ENCODE measurements at regions not wholly inside any gene's neighbourhood (a gene's known extent, or its start where the extent isn't known, plus 50 kb on each side); places are given as distances from the start of the nearest gene placed in this dataset.

DNA sequence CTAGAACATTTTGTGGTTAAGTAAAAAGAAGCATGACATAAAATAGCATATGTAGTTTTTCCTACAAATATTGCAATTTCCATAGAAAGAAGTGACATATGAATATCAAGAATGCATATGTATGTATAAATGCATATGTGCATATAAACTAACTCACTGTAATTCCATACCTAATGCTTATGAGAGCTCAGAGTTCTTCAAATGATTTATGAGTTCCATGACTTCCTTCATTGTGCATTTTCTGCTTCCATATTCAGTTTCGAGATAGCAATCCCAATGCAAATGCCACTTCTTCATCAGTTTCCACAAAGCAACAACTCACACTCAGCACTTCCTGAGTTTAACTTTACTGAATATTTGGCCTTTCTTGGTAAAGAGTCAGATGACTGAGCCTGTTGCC is 1744.3 kb upstream of the MIR17HG start:
- no peak for DNase-seq (ENCODE audit: low read depth)

DNA sequence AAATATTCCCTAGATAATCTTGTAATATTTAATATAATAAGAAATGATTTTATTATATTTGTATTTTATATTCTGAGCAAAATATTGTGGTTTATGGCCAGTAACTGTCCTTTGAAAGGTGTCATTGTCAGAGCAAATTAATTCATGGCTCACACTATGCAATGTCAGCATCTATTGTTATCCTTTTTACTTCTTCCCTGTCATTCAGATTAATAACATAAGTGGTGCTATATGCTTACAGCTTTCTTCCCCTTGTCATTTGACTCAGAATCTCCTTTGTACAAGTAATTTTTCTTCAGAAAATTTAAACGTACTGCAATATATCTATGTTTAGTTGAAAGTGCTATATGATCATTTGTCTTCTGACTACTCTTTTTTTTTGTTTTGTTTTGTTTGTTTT is 1738.2 kb upstream of the MIR17HG start:
- no peak for DNase-seq (ENCODE audit: low read depth)

DNA sequence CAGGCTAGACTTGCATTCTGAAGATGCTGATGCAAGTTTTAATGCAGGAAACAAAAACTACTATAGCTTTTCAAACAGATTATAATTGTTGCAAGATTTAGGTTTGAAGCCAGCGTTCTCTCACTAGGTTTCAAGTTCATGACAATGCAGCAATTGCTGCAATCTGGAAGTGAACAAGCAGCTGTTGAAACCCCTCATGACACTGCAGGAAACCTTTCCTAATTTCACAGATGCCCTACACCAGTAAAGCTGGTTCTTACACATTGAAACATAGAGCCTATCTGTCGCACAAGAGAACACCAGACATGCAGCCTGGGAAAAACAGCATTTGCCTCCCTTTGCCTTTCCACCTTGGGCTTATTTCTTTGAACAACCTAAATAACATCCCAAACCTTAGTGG is 1737.2 kb upstream of the MIR17HG start:
- no peak for DNase-seq (ENCODE audit: low read depth)

DNA sequence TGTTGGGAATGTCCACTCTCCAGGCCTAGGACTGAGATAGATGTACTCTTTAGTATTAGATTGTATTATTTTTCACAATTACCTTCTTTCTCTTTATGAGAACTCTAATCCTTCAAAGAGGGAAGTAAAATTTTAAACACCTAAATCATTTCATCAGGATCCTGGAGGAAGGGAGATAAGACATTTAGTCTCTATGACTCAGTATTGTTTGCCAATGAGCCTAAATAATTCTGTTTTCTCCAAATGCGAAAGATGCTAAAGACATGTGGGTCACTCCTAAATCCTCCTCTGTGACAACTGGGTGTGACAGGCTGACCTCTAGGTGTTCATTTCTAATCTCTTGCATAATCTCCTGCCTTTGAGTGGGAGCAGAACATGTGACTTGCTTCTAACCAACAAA is 1736.6 kb upstream of the MIR17HG start:
- DNase-seq (ENCODE audit: low read depth) = no peak

DNA sequence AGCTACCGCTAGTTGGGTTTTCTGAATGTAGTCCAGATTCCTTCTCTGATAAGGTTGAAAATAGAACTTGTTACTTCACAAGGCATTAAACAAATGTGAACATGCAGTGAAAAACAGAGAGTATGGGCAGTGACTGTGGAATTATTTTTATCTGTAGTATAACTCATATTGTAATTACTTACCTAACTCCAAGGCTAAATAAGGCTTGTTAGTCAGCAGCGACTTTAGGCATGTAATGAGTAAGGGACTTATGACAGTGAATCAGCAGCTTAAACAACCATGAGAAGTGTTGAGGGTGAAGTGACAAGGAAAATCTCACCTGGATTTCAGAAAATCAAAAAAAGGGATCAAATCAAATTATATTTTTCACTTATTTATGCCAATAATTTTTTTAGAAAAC is 1719.5 kb upstream of the MIR17HG start:
- DNase-seq (ENCODE audit: low read depth) = no peak

DNA sequence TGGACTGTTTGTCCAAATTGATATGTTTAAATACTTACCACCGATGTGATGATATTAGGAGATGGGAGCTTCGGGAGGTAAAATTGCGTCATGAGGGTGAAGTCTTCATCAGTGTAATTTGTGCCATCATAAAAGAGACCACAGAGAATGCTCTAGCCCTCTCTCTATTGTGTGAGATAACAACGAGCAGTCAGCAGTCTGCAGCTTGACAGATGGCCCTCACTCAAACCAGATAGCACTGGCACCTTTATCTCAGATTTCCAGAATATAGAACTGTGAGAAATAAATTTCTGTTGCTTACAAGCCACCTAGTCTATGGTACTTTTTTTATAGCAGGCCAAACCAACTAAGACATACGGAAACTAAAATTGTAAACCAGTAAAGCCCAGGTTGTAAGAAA is 1718.9 kb upstream of the MIR17HG start:
- no peak for DNase-seq (ENCODE audit: low read depth)

DNA sequence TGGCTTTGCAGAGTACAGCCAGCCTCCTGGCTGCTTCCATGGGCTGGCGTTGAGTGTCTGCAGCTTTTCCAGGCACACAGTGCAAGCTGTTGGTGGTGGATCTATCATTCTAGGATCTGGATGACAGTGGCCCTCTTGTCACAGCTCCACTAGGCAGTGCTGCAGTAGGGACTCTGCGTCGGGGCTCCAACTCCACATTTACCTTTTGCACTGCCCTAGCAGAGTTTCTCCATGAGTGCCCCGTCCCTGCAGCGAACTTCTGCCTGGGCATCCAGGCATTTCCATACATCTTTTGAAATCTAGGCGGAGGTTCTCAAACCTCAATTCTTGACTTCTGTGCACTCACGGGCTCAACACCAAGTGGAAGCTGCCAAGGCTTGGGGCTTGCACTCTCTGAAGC is 1697.3 kb upstream of the MIR17HG start:
- no peak for DNase-seq (ENCODE audit: low read depth)

DNA sequence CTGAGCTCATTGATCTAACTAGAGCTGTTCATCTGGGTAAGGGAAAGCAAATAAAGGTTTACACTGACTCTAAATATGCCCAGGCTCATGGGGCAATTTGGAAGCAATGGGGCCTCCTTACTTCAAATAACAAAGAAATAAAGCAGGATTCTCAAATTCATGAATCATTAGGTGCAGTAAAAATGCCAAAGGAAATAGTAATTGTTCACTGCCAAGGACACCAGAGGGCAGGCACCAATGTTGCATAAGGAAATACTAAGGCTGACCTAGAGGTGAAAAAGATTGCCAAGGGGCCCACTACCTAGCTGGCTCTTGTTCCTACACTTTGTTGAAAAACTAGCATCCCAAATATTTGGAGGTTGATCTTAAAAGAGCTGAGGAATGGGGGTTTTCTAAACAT is 1686.7 kb upstream of the MIR17HG start:
- DNase-seq (ENCODE audit: low read depth) = no peak

DNA sequence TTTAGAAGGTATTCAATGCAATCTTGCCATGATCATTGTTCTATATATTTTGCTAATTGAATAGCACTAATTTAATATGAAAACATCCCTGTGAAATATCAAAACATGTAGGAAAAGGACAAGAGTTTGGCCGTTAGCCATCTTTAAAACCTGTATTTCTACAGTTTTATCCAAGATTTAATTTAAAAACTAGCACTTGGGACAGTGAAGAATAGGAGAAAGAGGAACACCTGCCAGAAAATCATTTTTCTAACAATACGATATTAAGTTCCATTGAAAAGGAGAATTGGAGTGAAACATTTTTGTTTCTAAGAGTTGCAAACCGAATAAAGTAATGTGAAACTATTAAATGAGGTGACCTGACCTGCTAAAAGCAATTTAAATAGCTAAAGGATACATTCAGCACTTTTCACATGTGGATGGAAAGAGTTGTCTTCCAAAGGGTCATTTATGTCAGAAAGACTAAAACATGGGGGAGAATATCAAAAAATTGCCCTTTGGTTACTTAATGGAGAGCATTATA is 1673.6 kb upstream of the MIR17HG start:
- DNase-seq (ENCODE audit: low read depth) = no peak

DNA sequence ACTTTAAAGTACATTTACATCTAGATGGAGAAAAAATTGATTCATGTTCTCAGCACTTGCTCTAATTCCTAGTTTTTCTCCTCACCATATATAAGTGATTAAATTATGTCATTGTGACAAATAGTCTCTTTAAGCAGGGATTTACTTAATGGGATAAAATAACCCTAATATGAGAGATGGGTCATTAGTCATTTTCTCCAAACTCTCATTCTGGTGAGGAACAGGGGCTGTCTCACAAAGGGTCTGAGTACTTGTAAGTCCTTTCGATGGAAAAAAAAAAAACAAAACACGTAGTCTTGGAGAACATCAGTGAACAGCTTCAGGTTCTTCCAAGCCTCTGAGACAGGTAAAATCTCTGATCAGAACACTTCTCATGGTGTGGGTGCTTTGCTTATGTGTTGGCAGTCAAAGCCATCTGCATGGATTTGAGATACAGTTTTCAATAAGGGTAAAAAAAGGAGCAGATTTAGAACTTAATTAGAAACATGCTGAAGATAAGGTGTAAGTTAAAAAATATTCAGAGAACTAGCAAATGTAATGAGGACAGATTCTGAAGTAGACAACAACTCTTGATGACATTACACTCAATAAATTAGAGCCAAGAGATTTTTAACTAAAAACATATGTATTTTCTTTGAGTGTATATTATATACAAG is 1668.9 kb upstream of the MIR17HG start:
- no peak for DNase-seq (ENCODE audit: low read depth)

DNA sequence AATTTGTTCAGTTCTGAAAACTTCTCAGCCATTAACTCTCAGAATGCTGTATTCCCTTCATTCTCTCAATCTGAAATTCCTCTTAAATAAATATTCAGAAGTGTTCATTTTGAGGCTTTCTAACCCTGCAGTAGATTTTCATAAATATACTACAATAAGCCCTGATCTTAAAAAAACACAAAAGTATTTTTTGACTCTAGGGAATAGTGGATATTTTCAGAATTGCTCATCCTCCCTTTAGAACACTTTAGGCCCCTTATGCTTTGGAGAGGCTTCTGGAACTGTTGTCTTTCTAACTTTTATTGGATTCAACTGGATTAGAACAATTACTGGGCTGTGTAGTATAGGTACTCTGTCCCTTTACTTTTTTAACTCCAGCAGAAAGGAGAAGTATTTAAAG is 1662.6 kb upstream of the MIR17HG start:
- no peak for DNase-seq (ENCODE audit: low read depth)

DNA sequence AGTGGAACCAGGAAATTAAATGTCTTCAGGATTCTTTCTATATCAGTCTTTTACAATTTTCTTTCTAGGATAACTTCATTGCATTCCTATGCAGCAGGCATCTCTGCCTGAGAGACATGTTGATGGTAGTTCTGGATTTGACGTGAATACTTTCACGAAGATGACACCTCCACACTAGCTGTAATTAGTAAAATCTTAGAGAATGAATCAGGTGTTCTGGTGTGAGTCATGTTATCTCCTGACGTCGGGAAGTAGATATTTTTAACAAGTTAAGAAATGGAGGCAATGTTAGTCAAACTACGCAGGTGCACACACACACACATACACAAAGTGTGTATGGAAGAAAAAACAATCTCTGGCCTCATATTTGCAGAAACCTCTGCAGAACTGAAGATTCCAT is 1661.3 kb upstream of the MIR17HG start:
- no peak for DNase-seq (ENCODE audit: low read depth)

DNA sequence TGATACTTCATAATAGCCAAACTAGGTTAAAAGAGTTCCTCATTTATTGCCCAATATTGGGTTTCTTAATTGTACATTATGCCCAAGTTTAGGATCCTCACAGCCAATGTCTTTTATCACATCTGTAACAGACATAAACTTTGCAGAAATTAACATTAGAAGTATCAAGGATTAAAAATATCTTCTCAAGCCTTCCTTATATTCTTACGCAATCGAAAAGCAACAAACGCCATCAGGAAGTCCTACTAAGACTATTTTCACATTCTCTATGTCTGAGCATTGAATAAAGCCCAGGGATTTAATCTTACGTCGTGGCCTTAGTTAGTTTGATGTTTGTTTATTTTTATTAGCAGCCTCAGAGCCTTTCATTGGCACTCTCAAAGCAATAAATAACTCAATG is 1660.4 kb upstream of the MIR17HG start:
- no peak for DNase-seq (ENCODE audit: low read depth)

DNA sequence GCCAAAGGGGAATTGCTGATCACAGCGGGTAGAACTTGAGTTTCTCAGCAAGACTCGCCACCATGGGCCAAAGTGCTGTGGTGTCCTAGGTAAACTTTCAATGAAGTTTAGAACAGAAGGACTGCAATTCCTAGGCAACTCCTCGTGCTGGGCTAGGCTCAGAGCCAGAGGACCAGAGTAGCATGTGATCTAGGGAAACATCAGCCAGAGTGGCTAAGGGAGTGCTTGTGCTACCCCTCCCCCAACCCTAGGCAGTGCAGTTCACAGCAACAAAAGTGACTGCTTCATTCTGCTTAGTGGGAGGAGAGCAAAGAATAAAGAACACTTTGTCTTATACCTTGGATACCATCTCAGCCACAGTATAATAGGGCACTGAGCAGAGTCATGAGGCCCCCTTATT is 1658.6 kb upstream of the MIR17HG start:
- no peak for DNase-seq (ENCODE audit: low read depth)

DNA sequence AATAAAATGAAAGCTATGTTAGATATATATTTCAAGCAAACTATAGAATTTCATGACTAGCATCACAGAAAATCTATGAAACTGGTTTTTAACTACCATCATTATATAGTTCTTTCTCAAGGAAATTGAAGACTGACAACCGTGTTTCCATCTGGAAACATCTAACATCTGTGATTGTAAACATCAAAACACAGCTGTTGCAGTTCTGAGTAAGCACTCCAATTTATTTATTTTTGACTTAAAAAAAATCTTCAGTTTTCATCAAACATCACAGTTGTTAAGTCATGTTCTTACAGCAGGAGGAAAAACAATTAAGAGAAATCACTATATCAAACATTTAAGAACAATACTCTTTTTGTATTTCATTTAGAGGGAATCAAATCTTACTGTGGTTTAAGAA is 1653.0 kb upstream of the MIR17HG start:
- DNase-seq (ENCODE audit: low read depth) = no peak

DNA sequence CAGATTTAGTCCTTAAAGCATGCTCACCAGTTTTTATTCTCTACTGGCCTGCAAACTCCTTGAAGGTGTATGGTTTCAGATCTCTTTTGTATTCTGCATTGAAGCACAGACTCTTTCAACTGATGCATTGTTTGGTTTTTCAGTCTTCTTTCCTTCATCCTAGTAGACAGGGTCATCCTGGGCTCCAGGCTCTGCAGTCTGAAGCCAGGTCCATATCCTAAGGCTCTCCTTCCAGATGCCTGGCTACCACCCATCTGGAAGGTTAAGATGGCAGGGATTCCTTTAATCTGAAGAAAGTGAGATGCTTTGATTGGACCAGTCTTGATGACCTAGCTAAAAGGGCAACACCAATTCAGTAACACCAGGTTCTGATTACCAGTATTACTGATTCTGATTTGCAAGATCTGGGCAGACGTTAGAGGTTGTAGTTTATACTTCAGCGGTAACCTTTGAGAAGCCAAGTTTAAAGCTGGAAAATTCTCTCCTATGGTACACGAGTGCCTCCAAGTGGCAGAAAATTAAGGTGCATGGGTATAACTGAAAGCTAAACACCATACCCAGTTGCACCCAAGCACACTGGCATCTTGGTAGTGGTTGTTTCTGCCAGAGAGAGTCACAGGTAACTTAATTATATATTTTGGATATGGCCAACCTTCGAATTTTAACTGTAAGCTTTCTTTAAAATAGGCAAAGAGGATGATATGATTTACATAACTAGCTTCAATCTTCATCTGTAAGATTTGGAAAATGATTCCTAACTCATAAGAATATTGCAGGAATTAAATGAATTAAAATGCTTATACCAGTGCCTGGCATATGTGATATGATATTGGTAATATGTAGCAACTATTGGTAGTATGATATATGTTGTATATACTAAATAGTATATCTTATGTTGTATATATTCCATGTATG is 1651.9 kb upstream of the MIR17HG start:
- no peak for DNase-seq (ENCODE audit: low read depth)

DNA sequence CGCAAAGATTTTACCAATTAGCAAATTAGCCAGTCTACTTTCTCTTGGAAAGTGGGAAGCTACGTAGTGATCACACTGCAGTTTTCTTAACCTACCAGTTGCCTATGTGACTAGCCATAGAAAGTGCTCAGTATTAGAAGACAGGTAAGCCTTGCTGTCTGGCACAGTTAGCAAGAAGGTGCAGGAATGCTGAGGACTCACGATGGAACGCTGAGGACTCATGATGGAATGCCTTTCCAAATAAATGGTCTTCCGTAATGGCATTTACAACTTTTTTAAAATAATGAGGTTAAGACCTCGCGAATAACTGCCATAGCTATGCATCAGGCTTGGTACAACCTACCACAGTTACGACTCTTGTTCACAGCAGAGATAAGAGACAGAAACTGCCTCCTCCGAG is 1645.6 kb upstream of the MIR17HG start:
- DNase-seq (ENCODE audit: low read depth) = no peak

DNA sequence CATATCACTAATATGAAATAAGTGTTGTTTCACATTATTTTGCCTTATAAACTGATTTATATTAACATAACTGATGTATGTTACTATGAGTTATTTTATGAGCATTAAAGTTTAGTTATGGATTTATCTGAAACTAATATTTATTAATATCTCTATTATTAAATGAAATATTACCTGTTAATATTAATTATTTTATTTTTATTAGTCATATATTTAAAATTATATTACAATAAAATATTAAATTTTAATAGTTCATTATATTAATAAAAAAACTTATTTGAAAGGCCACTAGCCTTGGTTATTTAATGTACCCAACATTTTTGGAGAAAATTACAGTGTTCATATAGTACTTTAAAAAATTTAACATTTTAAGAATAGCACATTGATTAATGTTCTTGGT is 1643.4 kb upstream of the MIR17HG start:
- DNase-seq (ENCODE audit: low read depth) = no peak

DNA sequence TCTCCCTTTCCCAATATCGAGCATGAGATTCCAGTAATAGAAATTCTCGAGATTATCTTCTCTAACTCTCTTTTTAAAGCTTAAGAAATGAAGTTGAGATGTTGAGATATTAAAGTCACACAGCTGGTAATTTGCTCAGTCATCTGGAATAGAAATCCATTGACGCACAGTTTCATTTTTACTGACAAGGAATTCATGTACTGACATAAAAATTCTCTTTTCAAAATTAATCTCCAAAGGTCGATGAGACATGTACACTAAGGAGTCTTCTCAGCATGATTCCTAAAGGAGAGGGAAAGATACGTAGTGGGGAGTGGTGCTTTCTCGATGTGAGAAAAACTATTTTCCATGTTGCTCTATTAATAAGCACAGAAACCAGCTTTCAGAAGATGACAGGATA is 1639.5 kb upstream of the MIR17HG start:
- no peak for DNase-seq (ENCODE audit: low read depth)

DNA sequence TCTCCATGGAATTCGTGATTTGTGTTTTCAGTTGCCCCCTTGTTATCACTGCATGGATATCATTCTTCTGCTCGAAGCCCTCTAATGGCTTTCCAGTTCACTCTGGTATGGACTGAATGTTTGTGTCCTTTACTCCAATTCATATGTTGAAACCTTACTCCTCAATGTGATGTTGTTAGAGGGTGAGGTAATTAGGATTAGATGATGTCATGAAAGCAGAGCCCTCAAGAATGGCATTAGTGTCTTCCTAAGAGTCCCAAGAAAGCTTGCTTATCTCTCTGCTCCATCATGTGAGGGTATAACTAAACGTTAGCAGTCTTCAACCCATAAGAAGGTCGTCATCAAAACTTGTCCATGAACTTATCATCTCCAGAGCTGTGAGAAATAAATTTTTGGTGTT is 1626.3 kb upstream of the MIR17HG start:
- DNase-seq (ENCODE audit: low read depth) = no peak

DNA sequence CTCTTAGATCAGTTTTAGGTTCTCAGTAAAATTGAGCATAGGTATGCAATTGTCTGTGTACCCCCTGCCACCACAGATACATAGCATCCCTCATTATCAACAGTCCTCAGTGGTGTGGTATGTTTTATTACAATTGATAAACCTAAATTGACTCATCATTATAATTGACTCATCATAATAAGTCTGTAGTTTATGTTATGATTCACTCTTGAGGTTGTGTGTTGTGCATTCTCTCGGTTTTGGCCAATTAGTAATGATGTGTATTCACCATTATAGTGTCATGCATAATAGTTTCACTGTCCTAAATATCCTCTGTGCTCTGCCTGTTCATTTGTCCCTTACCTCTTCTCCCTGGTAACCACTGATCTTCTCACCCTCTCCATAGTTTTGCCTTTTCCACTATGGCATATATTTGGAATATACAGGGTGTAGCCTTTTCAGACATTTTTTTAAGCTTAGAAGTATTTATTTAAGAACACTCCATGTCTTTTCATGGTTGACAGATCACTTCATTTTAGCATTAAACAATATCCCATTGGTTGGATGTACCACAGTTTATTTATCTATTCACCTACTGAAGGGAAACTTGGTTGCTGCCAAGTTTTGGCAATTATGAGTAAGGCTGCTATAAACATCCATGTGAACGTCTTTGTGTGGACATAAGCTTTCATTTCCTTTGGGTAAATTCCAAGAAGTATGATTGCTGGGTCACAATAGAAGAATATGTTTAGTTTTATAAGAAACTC is 1620.6 kb upstream of the MIR17HG start:
- DNase-seq (ENCODE audit: low read depth) = no peak

DNA sequence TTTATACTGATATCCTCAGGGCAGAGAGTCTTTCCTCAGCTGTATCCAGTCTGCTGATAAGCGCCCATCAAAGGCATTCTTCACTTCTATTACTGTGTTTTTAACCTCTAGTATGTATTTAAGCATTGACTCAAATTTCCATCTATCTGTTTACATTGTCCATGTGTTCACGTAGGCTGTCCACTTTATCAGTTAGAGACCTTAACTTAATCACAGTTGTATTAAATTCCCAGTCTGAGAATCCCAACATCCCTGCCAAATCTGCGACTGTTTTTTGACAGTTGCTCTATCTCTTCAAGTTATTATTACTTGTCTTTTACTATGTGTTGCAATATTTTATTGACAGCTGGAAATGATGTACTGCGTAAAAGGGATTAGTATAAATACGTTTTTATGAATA is 1613.7 kb upstream of the MIR17HG start:
- DNase-seq (ENCODE audit: low read depth) = no peak

DNA sequence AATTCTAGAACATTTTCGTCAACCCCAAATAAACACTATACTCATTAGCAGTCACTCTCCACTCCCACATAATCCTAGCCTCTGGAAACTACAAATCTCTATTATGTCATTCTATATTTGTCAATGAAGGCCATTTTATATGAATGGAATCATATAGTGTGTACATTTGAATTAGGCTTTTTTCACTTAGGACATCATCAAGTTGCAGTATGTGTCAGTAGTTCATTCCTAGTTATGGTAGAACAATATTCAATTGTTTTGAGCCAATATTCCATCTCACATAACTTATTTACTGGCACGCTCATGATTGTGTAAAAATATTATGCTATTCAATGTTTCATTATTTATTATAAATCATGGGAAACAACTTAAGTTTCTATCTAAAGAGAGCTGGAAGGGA is 1610.4 kb upstream of the MIR17HG start:
- DNase-seq (ENCODE audit: low read depth) = no peak

Data from GM04503 (cell line).